ENCODE measurements at regions not wholly inside any gene's neighbourhood (a gene's known extent, or its start where the extent isn't known, plus 50 kb on each side); places are given as distances from the start of the nearest gene placed in this dataset.

DNA sequence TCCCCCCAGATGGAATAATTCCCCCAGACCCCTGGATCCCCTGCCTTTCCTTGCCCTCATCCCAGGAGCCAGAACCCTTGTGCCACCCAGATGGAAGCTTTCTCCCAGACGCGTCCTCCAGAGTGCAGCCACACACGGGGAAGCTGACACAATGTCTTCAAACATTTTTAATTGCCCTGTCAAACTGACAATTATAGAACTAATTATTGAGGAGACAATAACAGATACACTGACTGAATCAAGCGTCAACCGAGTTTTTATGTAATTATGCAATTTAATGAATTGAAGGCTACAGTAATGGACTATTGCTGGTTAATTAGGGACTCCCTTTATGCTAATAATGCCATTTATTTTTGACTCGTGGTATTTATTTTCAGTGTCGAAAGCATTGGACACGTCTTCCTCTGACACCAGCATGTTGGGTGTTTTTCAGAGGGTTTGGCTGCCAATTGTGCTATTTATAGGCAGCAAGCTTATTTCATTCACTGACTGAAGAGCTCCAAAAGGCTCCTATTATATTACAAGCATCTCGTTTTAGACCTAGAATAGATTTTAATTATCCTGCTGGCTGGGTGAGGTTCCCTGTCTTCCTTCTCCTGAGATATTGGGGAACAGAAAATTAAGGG, 298.2 kb upstream of the C16orf82 start:
- DNase-seq (ENCODE audit: low spot score) (no peak), ATAC-seq (ENCODE audit: low FRiP score) (no peak)
- TF ChIP-seq, protein P1, sequence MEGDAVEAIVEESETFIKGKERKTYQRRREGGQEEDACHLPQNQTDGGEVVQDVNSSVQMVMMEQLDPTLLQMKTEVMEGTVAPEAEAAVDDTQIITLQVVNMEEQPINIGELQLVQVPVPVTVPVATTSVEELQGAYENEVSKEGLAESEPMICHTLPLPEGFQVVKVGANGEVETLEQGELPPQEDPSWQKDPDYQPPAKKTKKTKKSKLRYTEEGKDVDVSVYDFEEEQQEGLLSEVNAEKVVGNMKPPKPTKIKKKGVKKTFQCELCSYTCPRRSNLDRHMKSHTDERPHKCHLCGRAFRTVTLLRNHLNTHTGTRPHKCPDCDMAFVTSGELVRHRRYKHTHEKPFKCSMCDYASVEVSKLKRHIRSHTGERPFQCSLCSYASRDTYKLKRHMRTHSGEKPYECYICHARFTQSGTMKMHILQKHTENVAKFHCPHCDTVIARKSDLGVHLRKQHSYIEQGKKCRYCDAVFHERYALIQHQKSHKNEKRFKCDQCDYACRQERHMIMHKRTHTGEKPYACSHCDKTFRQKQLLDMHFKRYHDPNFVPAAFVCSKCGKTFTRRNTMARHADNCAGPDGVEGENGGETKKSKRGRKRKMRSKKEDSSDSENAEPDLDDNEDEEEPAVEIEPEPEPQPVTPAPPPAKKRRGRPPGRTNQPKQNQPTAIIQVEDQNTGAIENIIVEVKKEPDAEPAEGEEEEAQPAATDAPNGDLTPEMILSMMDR (IDR thresholded peaks at IDR 0.05): no peak

- TF ChIP-seq, protein P1 (IDR thresholded peaks at IDR 0.05): no peak
- ATAC-seq (ENCODE audit: low FRiP score) (no peak), DNase-seq (ENCODE audit: low spot score) (no peak)
These were observed 296.2 kb upstream of the C16orf82 start for GRCh38 chr16:26770547-26770946.

GRCh38 chr16:26772503-26772902, 294.2 kb upstream of the C16orf82 start:
- ATAC-seq (ENCODE audit: low FRiP score) (no peak), DNase-seq (ENCODE audit: low spot score) (no peak)
- TF ChIP-seq, protein P1 (IDR thresholded peaks at IDR 0.05): no peak

DNA sequence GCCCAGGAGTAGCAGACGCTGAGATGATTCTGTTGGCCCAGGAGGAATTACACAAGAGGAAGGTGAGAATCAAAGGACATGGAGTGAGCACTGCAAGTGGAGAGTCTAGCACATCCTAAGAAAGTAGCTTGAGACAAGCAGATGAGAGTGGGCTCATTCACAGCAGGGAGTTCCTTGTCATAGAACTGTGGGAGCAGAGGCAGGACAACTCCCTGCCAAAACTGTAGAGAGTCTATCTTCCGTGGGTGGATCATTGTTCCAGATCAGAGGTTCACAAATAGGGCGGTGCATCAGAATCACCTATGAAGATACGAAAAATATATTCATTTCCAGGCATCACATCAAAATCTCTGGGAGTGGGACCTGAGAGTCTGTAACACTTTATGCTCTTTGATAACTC, 288.9 kb upstream of the C16orf82 start:
- TF ChIP-seq, protein P1 (IDR thresholded peaks at IDR 0.05): no peak
- no peak for ATAC-seq (ENCODE audit: low FRiP score)
- DNase-seq (ENCODE audit: low spot score): no peak

- TF ChIP-seq, protein P1 (IDR thresholded peaks at IDR 0.05): no peak
- ATAC-seq (ENCODE audit: low FRiP score) (no peak), DNase-seq (ENCODE audit: low spot score) (no peak)
These were observed 278.8 kb upstream of the C16orf82 start for GRCh38 chr16:26787924-26788323.

DNA sequence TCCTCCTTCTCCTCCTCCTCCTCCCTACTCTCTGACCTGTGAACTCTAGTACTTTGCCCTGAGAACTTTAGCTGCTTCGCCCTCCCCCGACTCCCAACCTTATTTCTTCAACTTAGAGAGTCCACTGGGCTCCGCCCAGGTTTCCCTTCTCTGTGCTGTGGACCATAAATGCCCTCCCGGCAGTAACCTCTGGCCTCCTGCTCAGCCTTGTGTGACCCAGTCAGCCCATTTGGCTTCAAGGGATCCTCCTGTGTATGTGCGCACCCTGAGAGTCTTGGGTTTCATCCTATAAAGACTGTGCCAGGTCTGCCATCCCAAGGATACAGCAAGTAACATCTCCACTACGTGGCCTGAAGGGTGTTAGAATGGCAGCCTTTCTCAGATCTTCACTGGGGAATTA, 275.6 kb upstream of the C16orf82 start:
- TF ChIP-seq, protein P1 (IDR thresholded peaks at IDR 0.05): no peak
- DNase-seq (ENCODE audit: low spot score) (no peak), ATAC-seq (ENCODE audit: low FRiP score) (no peak)

DNA sequence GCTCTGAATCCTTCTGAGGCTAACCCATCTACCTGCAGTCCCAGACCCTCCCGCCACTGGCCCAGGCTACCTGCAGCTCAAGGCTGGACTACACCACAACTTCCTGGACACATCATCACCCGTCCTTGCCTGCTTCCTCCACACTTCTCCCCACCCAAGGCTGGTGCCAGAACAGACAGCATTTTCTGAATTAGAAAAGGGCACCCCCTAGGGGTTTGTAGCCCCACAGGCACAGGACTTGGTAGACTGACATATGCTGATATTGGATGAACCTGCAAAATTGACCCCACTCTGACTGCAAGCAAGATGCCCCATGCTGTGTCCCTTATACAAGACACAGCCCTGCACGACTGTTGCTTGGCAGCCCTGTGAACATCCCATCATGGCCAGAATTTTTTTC, 271.5 kb upstream of the C16orf82 start:
- TF ChIP-seq, protein P1 (IDR thresholded peaks at IDR 0.05): no peak

More for the DNA sequence above, 271.5 kb upstream of the C16orf82 start:
- ATAC-seq (ENCODE audit: low FRiP score) (no peak), DNase-seq (ENCODE audit: low spot score) (no peak)

Measured in omental fat pad (tissue), 3 donors.